ENCODE measurements at regions not wholly inside any gene's neighbourhood (a gene's known extent, or its start where the extent isn't known, plus 50 kb on each side); places are given as distances from the start of the nearest gene placed in this dataset.

DNA sequence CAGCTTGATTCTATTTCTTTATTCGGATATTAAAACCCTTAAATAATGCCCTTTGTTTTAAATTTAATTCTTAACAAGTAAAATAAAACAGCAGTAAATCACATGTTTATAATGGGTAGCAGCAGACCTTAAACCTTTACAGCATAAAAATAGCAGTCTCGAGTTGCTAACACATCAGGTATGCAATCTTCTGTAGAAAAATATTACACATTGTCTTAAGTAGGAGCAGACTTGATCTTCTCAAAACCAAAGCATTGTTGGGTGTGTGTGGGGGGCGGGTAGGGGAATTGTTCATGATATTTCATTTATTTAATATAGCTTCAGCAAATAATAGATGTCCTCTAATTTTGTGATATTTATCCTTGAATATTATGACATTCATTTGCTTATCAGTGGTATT lies 331.4 kb downstream of the PCDH7 start:
- Histone ChIP-seq H3K27ac (ENCODE audit: low read depth, low read length) (no peak overlapping the region), H3K4me1 (replicated peaks in 1 of 4; ENCODE audit: control insufficient read depth in 3 of 4, insufficient read depth in 4 of 4, low read length in 3 of 4) (no peaks in the 10 kb centered on the region), H3K14ac (ENCODE audit: insufficient read length) (no peak overlapping the region), H4K91ac (replicated peaks; ENCODE audit: insufficient read length, low read length) (no peak overlapping the region), H3K18ac (ENCODE audit: extremely low read depth, low read length) (no peak overlapping the region), H2BK20ac (ENCODE audit: low read length) (no peak overlapping the region), H3K79me2 (ENCODE audit: control insufficient read depth in 1 of 2, insufficient read depth in 2 of 2, low read length in 2 of 2) (no peaks in the 10 kb centered on the region), H3K4ac (replicated peaks; ENCODE audit: insufficient read length, low read depth, low read length) (no peak overlapping the region), H4K20me1 (replicated peaks in 1 of 2; ENCODE audit: control insufficient read depth in 1 of 2, insufficient read depth in 2 of 2, low read length in 2 of 2) (no peaks in the 10 kb centered on the region), H2AK5ac (ENCODE audit: low read depth, low read length) (no peak overlapping the region), H2AFZ (ENCODE audit: low read length) (no peak overlapping the region), H3K27me3 (replicated peaks in 1 of 4; ENCODE audit: control insufficient read depth in 3 of 4, extremely low read depth in 1 of 4, insufficient read depth in 3 of 4, low read length in 3 of 4) (no peaks in the 10 kb centered on the region), H3K23me2 (ENCODE audit: low read depth, low read length) (no peaks in the 10 kb centered on the region), H3K4me2 (ENCODE audit: insufficient read depth in 1 of 2, low read depth in 2 of 2, low read length in 2 of 2) (no peak overlapping the region), H2BK15ac (ENCODE audit: low read length) (no peak overlapping the region), H3K23ac (ENCODE audit: insufficient read length) (no peak overlapping the region), H4K5ac (ENCODE audit: insufficient read length, low read depth, low read length) (no peak overlapping the region), H3K9ac (replicated peaks in 1 of 4; ENCODE audit: extremely low read depth in 1 of 4, low read depth in 3 of 4, low read length in 3 of 4) (no peak overlapping the region), H3K36me3 (ENCODE audit: control insufficient read depth in 2 of 4, insufficient read depth in 4 of 4, low read length in 3 of 4) (no peaks in the 10 kb centered on the region), H4K8ac (ENCODE audit: extremely low read depth, insufficient read depth, low read length) (no peak overlapping the region), H3K9me3 (ENCODE audit: insufficient read depth in 2 of 2, low read depth in 1 of 2, low read length in 1 of 2) (no peaks in the 10 kb centered on the region), H2BK12ac (ENCODE audit: low read depth, low read length) (no peak overlapping the region), H2BK120ac (replicated peaks; ENCODE audit: low read depth, low read length) (no peak overlapping the region), H2BK5ac (ENCODE audit: low read depth, low read length) (no peak overlapping the region), H3K4me3 (ENCODE audit: extremely low read depth in 1 of 4, insufficient read depth in 2 of 4, low read depth in 3 of 4, low read length in 4 of 4) (no peak overlapping the region), H3K56ac (replicated peaks; ENCODE audit: insufficient read length, low read depth, low read length) (no peak overlapping the region), H3K79me1 (ENCODE audit: low read depth, low read length) (no peaks in the 10 kb centered on the region)
- no peak for DNase-seq (ENCODE audit: low read depth in 1 of 2, low spot score in 2 of 2)
- TF ChIP-seq, protein P1, sequence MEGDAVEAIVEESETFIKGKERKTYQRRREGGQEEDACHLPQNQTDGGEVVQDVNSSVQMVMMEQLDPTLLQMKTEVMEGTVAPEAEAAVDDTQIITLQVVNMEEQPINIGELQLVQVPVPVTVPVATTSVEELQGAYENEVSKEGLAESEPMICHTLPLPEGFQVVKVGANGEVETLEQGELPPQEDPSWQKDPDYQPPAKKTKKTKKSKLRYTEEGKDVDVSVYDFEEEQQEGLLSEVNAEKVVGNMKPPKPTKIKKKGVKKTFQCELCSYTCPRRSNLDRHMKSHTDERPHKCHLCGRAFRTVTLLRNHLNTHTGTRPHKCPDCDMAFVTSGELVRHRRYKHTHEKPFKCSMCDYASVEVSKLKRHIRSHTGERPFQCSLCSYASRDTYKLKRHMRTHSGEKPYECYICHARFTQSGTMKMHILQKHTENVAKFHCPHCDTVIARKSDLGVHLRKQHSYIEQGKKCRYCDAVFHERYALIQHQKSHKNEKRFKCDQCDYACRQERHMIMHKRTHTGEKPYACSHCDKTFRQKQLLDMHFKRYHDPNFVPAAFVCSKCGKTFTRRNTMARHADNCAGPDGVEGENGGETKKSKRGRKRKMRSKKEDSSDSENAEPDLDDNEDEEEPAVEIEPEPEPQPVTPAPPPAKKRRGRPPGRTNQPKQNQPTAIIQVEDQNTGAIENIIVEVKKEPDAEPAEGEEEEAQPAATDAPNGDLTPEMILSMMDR (IDR thresholded peaks at IDR 0.05; ENCODE audit: control extremely low read depth in 1 of 3, insufficient read depth in 1 of 3, low read depth in 1 of 3, low read length in 3 of 3): no peak
- WGBS, 2 experiments (ENCODE audit: extremely low coverage in 1 of 2, insufficient coverage in 1 of 2, insufficient read length in 1 of 2, insufficient replicate concordance in 2 of 2, low coverage in 1 of 2, low lambda C conversion rate in 2 of 2, missing lambda C conversion rate in 1 of 2): 87% methylated on average over 3 of the region's 3 CpGs; no CpG with 5 or more reads in 1 of the 2 experiments
- no peak for FAIRE-seq
- CTCF ChIA-PET (ENCODE audit: partially characterized antibody): interaction anchor here (0.6 kb wide), 1 partner anchor 108 kb away, joined by 3 read pairs; no protein-coding TSS in a partner anchor
- POLR2A ChIA-PET (ENCODE audit: partially characterized antibody): no interaction called here
